ENCODE measurements at regions not wholly inside any gene's neighbourhood (a gene's known extent, or its start where the extent isn't known, plus 50 kb on each side); places are given as distances from the start of the nearest gene placed in this dataset.
"Not testable (repeated sequence)": the region's sequence is repeated elsewhere in the genome, so short reads cannot be mapped to it uniquely, and the experiment has no call there.

DNA sequence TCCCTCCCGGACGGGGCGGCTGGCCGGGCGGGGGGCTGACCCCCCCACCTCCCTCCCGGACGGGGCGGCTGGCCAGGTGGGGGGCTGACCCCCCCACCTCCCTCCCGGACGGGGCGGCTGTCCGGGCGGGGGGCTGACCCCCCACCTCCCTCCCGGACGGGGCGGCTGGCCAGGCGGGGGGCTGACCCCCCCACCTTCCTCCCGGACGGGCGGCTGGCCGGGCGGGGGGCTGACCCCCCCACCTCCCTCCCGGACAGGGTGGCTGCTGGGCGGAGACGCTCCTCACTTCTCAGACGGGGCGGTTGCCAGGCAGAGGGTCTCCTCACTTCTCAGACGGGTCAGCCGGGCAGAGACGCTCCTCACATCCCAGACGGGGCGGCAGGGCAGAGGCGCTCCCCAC lies 168.5 kb upstream of the SPRED2 start:
- TF ChIP-seq EZH2 (IDR thresholded peaks at IDR 0.05; ENCODE audit: insufficient read depth, low read length), result not testable (repeated sequence)
- TF ChIP-seq, protein P1, sequence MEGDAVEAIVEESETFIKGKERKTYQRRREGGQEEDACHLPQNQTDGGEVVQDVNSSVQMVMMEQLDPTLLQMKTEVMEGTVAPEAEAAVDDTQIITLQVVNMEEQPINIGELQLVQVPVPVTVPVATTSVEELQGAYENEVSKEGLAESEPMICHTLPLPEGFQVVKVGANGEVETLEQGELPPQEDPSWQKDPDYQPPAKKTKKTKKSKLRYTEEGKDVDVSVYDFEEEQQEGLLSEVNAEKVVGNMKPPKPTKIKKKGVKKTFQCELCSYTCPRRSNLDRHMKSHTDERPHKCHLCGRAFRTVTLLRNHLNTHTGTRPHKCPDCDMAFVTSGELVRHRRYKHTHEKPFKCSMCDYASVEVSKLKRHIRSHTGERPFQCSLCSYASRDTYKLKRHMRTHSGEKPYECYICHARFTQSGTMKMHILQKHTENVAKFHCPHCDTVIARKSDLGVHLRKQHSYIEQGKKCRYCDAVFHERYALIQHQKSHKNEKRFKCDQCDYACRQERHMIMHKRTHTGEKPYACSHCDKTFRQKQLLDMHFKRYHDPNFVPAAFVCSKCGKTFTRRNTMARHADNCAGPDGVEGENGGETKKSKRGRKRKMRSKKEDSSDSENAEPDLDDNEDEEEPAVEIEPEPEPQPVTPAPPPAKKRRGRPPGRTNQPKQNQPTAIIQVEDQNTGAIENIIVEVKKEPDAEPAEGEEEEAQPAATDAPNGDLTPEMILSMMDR (IDR thresholded peaks at IDR 0.05; ENCODE audit: insufficient read depth, low read depth, low read length), result not testable (repeated sequence)
